ENCODE measurements at regions not wholly inside any gene's neighbourhood (a gene's known extent, or its start where the extent isn't known, plus 50 kb on each side); places are given as distances from the start of the nearest gene placed in this dataset.

DNA sequence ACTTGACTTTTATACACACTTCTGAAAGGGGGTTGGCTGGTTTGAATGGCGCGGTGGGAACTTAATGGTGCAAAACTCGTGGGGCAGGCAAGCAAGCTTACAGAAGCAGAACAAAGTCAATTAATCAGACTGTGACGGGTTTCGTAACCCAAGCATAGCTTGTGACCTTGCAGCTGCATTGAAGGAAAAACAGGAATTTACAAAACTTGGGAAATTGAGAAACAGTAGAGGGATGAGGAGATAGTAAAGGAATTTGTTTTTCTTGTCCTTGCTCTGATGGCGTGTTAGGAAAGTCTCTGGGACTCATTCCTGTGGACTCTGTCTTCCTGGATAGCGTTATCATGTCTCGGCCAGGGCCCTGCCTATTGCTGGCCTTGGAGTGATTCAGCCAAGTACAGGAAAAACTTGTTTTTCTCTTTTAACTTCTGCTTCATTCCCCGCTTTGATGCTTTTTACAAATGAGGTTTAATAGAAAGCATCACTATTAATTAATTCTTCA, 220.0 kb upstream of the KCND2 start:
- Histone ChIP-seq H3K4me3 (no peak overlapping the region), H3K27ac (no peak overlapping the region), H3K4me2 (no peak overlapping the region), H3K4me1 (no peaks in the 10 kb centered on the region), H3K9me3 (no peaks in the 10 kb centered on the region)
- ATAC-seq (no peak), FAIRE-seq (no peak), DNase-seq (ENCODE audit: low read depth in 1 of 2, low spot score in 1 of 2) (no peak)
- 32% methylated on average over 9 of the region's 9 CpGs for WGBS (ENCODE audit: missing lambda C conversion rate)
- ChIA-PET POLR2A (no interaction called here), CTCF (no interaction called here)
- TF ChIP-seq POLR2A (IDR thresholded peaks at IDR 0.05; ENCODE audit: low read length) (no peak), GATA3 (IDR thresholded peaks at IDR 0.05; ENCODE audit: borderline replicate concordance) (no peak), HOXB5 (CRISPR knock-in tag; IDR thresholded peaks at IDR 0.05) (no peak), NFE2L2 (conservative IDR thresholded peaks at IDR 0.05; ENCODE audit: low read length) (no peak), ZFP36 (IDR thresholded peaks at IDR 0.05; ENCODE audit: borderline replicate concordance, partially characterized antibody) (no peak), TFCP2L1 (CRISPR knock-in tag; IDR thresholded peaks at IDR 0.05) (no peak), MYC (IDR thresholded peaks at IDR 0.05; ENCODE audit: borderline replicate concordance, low read length) (no peak), BHLHE40 (IDR thresholded peaks at IDR 0.05; ENCODE audit: low read depth, low read length) (no peak), PHF8 (IDR thresholded peaks at IDR 0.05; ENCODE audit: borderline replicate concordance, low read depth) (no peak), RAD21 (conservative IDR thresholded peaks at IDR 0.05 in 1 of 2, IDR thresholded peaks at IDR 0.05 in 1 of 2) (no peak), MAX (IDR thresholded peaks at IDR 0.05) (no peak), CBX8 (IDR thresholded peaks at IDR 0.05) (no peak)

GRCh38 chr7:120053390-120053961, 219.5 kb upstream of the KCND2 start:
- H3K4me1 ChIP-seq, result no peaks in the 10 kb centered on the region
- POLR2A ChIA-PET, result no interaction called here
- TF ChIP-seq JUN (IDR thresholded peaks at IDR 0.05) (no peak), TFCP2L1 (CRISPR knock-in tag; IDR thresholded peaks at IDR 0.05) (no peak), E2F6 (IDR thresholded peaks at IDR 0.05; ENCODE audit: borderline replicate concordance, low read depth) (no peak), EP300 (IDR thresholded peaks at IDR 0.05) (no peak), SREBF2 (IDR thresholded peaks at IDR 0.05) (no peak), FOSB (CRISPR knock-in tag; IDR thresholded peaks at IDR 0.05) (no peak), MAFK (IDR thresholded peaks at IDR 0.05; ENCODE audit: partially characterized antibody) (no peak), FOSL2 (IDR thresholded peaks at IDR 0.05) (no peak), FOSL2 (CRISPR knock-in tag; IDR thresholded peaks at IDR 0.05) (no peak), HOXB13 (CRISPR knock-in tag; IDR thresholded peaks at IDR 0.05; ENCODE audit: low read depth) (no peak), ATOH8 (CRISPR knock-in tag; IDR thresholded peaks at IDR 0.05; ENCODE audit: low read depth) (no peak), PHF8 (IDR thresholded peaks at IDR 0.05; ENCODE audit: borderline replicate concordance, low read depth) (no peak), HOXA7 (CRISPR knock-in tag; IDR thresholded peaks at IDR 0.05) (no peak), ESRRA (IDR thresholded peaks at IDR 0.05; ENCODE audit: borderline replicate concordance, low read length) (no peak), EHMT2 (IDR thresholded peaks at IDR 0.05; ENCODE audit: low read depth) (no peak), SMC3 (IDR thresholded peaks at IDR 0.05) (no peak), CBX8 (IDR thresholded peaks at IDR 0.05) (no peak), ZC3H11A (IDR thresholded peaks at IDR 0.05) (no peak), HES2 (IDR thresholded peaks at IDR 0.05) (no peak)
- TF ChIP-seq, protein P1, sequence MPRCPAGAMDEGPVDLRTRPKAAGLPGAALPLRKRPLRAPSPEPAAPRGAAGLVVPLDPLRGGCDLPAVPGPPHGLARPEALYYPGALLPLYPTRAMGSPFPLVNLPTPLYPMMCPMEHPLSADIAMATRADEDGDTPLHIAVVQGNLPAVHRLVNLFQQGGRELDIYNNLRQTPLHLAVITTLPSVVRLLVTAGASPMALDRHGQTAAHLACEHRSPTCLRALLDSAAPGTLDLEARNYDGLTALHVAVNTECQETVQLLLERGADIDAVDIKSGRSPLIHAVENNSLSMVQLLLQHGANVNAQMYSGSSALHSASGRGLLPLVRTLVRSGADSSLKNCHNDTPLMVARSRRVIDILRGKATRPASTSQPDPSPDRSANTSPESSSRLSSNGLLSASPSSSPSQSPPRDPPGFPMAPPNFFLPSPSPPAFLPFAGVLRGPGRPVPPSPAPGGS (IDR thresholded peaks at IDR 0.05), result no peak
- CTCF ChIA-PET, result no interaction called here
- no peak for FAIRE-seq
- H3K4me2 ChIP-seq, result no peak overlapping the region
- H3K27ac ChIP-seq, result no peak overlapping the region
- WGBS (ENCODE audit: missing lambda C conversion rate), result 12% methylated on average over 5 of the region's 5 CpGs
- DNase-seq (ENCODE audit: low read depth in 1 of 2, low spot score in 1 of 2), result no peak
- no peak overlapping the region for H3K4me3 ChIP-seq
- ATAC-seq, result no peak
- H3K9me3 ChIP-seq, result no peaks in the 10 kb centered on the region
